GM06990 (cell line): ENCODE measurements at regions not wholly inside any gene's neighbourhood (a gene's known extent, or its start where the extent isn't known, plus 50 kb on each side); places are given as distances from the start of the nearest gene placed in this dataset.

Experiments
- DNase-seq: peaks from one replicate; pipeline ENCODE4 v3.0.0-alpha.2; 2011; ENCODE audit not compliant: insufficient read length; ENCODE audit errors: extremely low read depth
- H3K27me3 ChIP-seq: replicated peaks from 2 replicates; pipeline ENCODE4 v1.6.0; 2011; ENCODE audit warnings: low read length; ENCODE audit not compliant: control insufficient read depth, insufficient read depth
- H3K36me3 ChIP-seq: 2 replicates; pipeline ENCODE4 v1.5.1; 2011; ENCODE audit warnings: low read length; ENCODE audit not compliant: control insufficient read depth, insufficient read depth
- H3K4me3 ChIP-seq: replicated peaks from 2 replicates; pipeline ENCODE4 v1.5.1; 2011; ENCODE audit warnings: low read depth, mild to moderate bottlenecking, control low read depth, low read length
- CTCF ChIP-seq: IDR thresholded peaks from 2 replicates; pipeline ENCODE4 v1.5.1; 2011; ENCODE audit warnings: low read length, control low read depth, mild to moderate bottlenecking, inconsistent platforms; ENCODE audit not compliant: insufficient read depth, poor library complexity, severe bottlenecking

DNA sequence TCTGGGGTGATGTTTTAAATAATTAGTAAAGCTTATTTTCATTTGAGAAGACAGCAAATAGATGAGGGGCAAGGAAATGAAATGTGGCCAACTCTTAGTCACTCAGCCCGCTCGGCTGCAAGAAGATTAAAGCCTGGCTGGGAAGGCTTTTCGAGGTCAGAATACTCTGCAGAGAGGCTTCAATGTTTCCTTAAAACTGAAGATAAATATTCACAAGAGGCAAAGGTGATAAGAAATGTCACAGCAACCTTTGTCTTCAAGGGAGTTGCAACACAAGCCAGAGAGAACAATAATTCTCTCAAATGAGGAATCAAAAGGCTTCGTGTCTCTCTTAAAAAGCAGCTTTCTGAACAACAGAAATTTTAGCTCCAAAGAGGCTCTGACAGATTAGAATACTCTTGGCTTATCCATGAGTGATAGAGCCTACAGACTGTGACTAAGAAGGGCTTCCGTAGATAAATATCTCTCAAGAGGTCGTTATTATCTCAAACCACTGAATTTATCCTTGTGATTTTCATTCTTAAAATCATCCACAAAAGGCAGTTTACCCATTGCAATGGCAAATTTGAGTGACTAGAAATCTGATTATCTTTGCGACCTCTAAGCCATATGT lies 92.5 kb downstream of the KLF6 start:
- Histone ChIP-seq H3K4me3 (no peak overlapping the region), H3K27me3 (no peaks in the 10 kb centered on the region; the same call in 1 of the 2 replicates), H3K36me3 (no peaks in the 10 kb centered on the region)
- no peak for DNase-seq
- TF ChIP-seq CTCF: no peak

- no peak overlapping the region for H3K4me3 ChIP-seq
- TF ChIP-seq CTCF: no peak
- DNase-seq: no peak
These were observed 93.5 kb downstream of the KLF6 start for GRCh38 chr10:3691482-3691881.

DNA sequence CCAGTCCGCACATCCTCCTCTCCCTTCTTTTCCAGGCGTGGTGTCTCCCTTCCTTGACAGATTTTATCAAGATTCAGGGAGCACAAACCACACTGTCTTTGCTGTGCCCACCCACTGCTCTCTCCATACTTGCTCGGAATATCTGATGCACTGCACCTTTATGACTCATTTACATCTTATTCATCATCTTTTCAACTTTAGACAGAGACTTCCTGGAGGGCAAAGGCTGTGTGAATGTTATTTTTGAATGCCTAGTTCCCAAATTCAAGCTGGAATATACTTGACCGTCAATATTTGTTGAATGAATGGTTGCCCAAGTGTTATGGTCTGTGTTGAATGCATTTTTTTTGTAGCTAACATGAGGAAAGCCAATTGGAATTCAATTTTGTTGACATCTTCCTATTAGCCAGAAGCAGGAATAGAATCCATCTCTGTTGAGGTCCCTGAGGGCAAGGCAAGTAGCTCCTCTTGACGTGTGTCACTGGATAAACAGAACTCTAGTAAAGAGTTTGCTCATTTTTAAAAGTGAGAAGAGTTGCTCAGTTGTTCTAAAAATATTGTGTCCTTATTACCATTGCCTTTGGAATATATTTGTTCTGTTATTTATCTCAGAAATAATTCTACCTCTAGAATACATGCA lies 95.0 kb downstream of the KLF6 start:
- no peaks in the 10 kb centered on the region for H3K36me3 ChIP-seq
- no peak for DNase-seq

More at GRCh38 chr10:3691482-3691881, 93.5 kb downstream of the KLF6 start:
- Histone ChIP-seq H3K27me3 (no peaks in the 10 kb centered on the region; the same call in 1 of the 2 replicates), H3K36me3 (no peaks in the 10 kb centered on the region)

DNA sequence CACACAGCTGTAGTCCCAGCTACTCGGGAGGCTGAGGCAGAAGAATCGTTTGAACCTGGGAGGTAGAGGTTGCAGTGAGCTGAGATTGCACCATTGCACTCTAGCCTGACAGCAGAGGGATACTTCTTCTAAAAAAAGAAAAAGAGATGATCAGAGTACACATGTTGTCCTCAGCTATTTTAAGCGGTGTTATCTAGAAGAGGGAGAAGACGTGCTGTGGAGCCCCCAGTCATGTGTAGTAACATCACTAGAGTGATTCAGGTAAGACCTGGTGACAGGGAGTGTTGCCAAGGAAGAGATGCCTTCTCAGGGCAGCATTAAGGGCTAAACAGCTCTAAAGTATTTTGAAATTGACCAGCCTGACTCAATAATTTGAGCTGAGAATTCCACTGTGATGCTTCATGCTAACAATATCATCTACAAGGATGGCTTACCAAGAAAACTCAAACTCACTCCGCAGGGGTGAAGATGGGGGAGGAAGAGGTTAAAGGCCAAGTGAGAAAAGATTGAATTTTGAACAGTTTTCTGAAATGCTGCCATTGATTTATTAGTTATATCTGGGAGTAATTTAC lies 97.4 kb downstream of the KLF6 start:
- H3K4me3 ChIP-seq: no peak overlapping the region
- no peak for TF ChIP-seq CTCF

More for the DNA sequence above, 95.0 kb downstream of the KLF6 start:
- TF ChIP-seq CTCF: no peak
- H3K4me3 ChIP-seq: no peak overlapping the region
- no peaks in the 10 kb centered on the region; the same call in 1 of the 2 replicates for H3K27me3 ChIP-seq

GRCh38 chr10:3685384-3685783 lies 99.6 kb downstream of the KLF6 start:
- Histone ChIP-seq H3K36me3 (no peaks in the 10 kb centered on the region), H3K27me3 (no peaks in the 10 kb centered on the region), H3K4me3 (no peak overlapping the region)
- TF ChIP-seq CTCF: no peak
- no peak for DNase-seq

More for the DNA sequence above, 97.4 kb downstream of the KLF6 start:
- no peak for DNase-seq
- no peaks in the 10 kb centered on the region for H3K36me3 ChIP-seq
- H3K27me3 ChIP-seq: no peaks in the 10 kb centered on the region
